Loucy (cell line): ENCODE measurements at regions not wholly inside any gene's neighbourhood (a gene's known extent, or its start where the extent isn't known, plus 50 kb on each side); places are given as distances from the start of the nearest gene placed in this dataset.
A peak's percentile ranks its signal among the peaks of the same experiment; 100 is the strongest.

Experiments
- H2AFZ ChIP-seq: fragments of 200-600 bp; sonication (generic); 2 replicates; pipeline ENCODE4 v1.6.0; 2016; ENCODE audit warnings: antibody characterized with exemption, mild to moderate bottlenecking, low read length, moderate library complexity
- H3F3A ChIP-seq: fragments of 200-600 bp; 2 replicates; pipeline ENCODE4 v1.6.0; 2016; ENCODE audit warnings: antibody characterized with exemption, low read depth, mild to moderate bottlenecking
- H3K27me3 ChIP-seq: fragments of 200-600 bp; sonication (generic); 2 replicates; pipeline ENCODE4 v1.6.1; 2014; ENCODE audit warnings: low read length, mild to moderate bottlenecking; ENCODE audit not compliant: insufficient read depth, poor library complexity, severe bottlenecking
- H3K36me3 ChIP-seq: fragments of 200-600 bp; sonication (generic); 2 replicates; pipeline ENCODE4 v1.6.1; 2016; ENCODE audit warnings: low read length; ENCODE audit not compliant: insufficient read depth
- H3K4me1 ChIP-seq: fragments of 200-600 bp; sonication (generic); 2 replicates; pipeline ENCODE4 v1.5.1; 2014; ENCODE audit warnings: low read length, mild to moderate bottlenecking; ENCODE audit not compliant: insufficient read depth, poor library complexity, severe bottlenecking
- H3K4me2 ChIP-seq: fragments of 200-600 bp; sonication (generic); 2 replicates; pipeline ENCODE4 v1.6.0; 2014; ENCODE audit warnings: antibody characterized with exemption, low read length, low read depth, mild to moderate bottlenecking; ENCODE audit not compliant: poor library complexity, severe bottlenecking
- H3K4me3 ChIP-seq: fragments of 200-600 bp; sonication (generic); 2 replicates; pipeline ENCODE4 v1.5.1; 2014; ENCODE audit warnings: low read length, mild to moderate bottlenecking, mixed read lengths; ENCODE audit not compliant: poor library complexity, severe bottlenecking
- H3K79me2 ChIP-seq: fragments of 200-600 bp; sonication (generic); 2 replicates; pipeline ENCODE4 v1.6.1; 2014; ENCODE audit warnings: low read length; ENCODE audit not compliant: insufficient read depth
- H3K9ac ChIP-seq: fragments of 200-600 bp; sonication (generic); 2 replicates; pipeline ENCODE4 v1.6.0; 2014; ENCODE audit warnings: mild to moderate bottlenecking, low read depth, low read length, moderate library complexity; ENCODE audit not compliant: poor library complexity, severe bottlenecking
- H3K9me2 ChIP-seq: fragments of 200-600 bp; sonication (generic); replicated peaks from 2 replicates; pipeline ENCODE4 v1.6.1; 2016; ENCODE audit warnings: low read depth, low read length, mixed read lengths
- H3K9me3 ChIP-seq: fragments of 200-600 bp; sonication (generic); 2 replicates; pipeline ENCODE4 v1.6.1; 2014; ENCODE audit warnings: mild to moderate bottlenecking, antibody characterized with exemption, low read length, low read depth; ENCODE audit not compliant: insufficient read depth
- H4K20me1 ChIP-seq: fragments of 200-600 bp; sonication (generic); 2 replicates; pipeline ENCODE4 v1.6.0; 2014; ENCODE audit warnings: antibody characterized with exemption, low read length, mild to moderate bottlenecking; ENCODE audit not compliant: insufficient read depth, poor library complexity, severe bottlenecking
- EZH2phosphoT487 ChIP-seq: fragments of 200-600 bp; IDR thresholded peaks from 2 replicates; pipeline ENCODE4 v1.6.1; 2018; ENCODE audit warnings: antibody characterized with exemption, mild to moderate bottlenecking, moderate library complexity, borderline replicate concordance
- TF ChIP-seq, protein P1 (sequence below): fragments of 200-600 bp; sonication (generic); conservative IDR thresholded peaks from 2 replicates; pipeline ENCODE4 v1.5.1; 2014; ENCODE audit warnings: mild to moderate bottlenecking, antibody characterized with exemption, low read length

DNA sequence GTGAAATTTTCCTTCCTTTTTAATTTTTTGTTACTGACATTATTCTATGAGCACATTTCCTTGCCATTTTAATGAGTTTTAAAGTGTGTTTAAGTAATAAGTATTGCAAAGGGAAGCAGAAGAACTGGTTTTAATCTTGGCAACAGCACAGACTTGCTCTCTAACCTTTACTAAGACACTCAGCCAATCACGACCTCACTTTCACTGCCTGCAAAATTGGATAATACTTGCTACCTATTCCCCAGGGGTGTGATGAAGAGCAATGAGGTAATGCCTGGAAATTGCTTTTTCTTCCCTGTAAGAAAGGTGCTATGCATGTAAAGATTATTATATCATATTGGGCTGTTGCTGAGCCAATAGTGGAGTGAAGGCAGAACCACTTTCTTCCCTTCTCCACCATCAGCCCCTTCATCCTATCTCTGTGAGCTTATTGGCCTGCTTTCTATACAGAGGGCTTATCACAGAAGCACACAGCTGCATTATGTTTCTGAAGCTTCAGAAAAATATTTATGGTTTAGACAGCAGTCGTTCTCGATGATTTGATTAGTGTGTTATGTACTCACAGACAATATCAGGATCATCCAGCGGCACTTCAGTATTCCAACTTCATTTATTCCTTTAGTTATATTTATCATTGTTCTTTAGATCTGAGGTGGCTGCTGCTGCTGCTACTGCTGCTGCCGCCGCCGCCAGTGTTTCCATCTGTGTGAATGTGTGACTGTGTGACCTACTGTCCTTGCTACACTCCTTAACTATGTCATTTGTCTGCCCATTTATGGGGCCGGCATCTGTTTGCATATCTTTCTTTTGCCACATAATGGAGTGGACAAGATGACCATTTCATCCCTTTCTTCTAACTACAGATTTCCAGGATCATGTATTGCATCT, 255.1 kb downstream of the C4orf33 start:
- Histone ChIP-seq H3F3A (no peaks in the 10 kb centered on the region), H3K4me2 (no peak overlapping the region), H3K9ac (no peak overlapping the region), H3K79me2 (no peaks in the 10 kb centered on the region), H2AFZ (no peak overlapping the region), H3K27me3 (no peaks in the 10 kb centered on the region), H3K4me1 (no peaks in the 10 kb centered on the region), H3K9me2 (no peaks in the 10 kb centered on the region), H3K4me3 (no peak overlapping the region), H4K20me1 (no peaks in the 10 kb centered on the region), H3K9me3 (no peaks in the 10 kb centered on the region), H3K36me3 (no peaks in the 10 kb centered on the region)
- TF ChIP-seq, protein P1, sequence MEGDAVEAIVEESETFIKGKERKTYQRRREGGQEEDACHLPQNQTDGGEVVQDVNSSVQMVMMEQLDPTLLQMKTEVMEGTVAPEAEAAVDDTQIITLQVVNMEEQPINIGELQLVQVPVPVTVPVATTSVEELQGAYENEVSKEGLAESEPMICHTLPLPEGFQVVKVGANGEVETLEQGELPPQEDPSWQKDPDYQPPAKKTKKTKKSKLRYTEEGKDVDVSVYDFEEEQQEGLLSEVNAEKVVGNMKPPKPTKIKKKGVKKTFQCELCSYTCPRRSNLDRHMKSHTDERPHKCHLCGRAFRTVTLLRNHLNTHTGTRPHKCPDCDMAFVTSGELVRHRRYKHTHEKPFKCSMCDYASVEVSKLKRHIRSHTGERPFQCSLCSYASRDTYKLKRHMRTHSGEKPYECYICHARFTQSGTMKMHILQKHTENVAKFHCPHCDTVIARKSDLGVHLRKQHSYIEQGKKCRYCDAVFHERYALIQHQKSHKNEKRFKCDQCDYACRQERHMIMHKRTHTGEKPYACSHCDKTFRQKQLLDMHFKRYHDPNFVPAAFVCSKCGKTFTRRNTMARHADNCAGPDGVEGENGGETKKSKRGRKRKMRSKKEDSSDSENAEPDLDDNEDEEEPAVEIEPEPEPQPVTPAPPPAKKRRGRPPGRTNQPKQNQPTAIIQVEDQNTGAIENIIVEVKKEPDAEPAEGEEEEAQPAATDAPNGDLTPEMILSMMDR, result no peak
- TF ChIP-seq EZH2phosphoT487, result no peak

DNA sequence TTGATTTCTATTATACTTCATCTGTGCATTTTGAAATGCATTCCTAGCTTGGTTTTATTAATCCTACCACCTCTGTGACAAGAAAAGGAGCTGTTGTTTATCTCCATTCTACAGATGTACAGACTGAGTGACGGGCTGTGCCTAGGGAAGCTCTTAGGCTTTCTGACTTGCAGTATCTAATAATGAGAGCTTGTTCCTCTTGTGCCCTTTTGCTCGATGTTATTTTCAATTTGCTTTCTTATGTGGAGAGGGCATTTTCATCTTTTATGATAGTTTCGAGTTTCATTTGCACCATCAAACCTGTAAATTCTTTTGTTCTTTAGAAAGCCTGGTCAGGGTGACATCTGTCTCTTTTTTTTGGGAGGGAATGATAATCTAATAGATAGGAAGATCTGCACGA, 256.5 kb downstream of the C4orf33 start:
- Histone ChIP-seq H3K4me3 (no peak overlapping the region), H3K4me1 (no peaks in the 10 kb centered on the region), H2AFZ (no peak overlapping the region), H3K9me3 (no peaks in the 10 kb centered on the region), H3K9ac (no peak overlapping the region), H3K36me3 (no peaks in the 10 kb centered on the region), H3K27me3 (no peaks in the 10 kb centered on the region), H4K20me1 (no peaks in the 10 kb centered on the region), H3K9me2 (no peaks in the 10 kb centered on the region), H3K4me2 (no peak overlapping the region), H3K79me2 (no peaks in the 10 kb centered on the region), H3F3A (no peaks in the 10 kb centered on the region)
- TF ChIP-seq EZH2phosphoT487, result no peak
- TF ChIP-seq, protein P1, result no peak

GRCh38 chr4:129353490-129353889, 257.5 kb downstream of the C4orf33 start:
- TF ChIP-seq EZH2phosphoT487, result no peak
- TF ChIP-seq, protein P1, result peak; percentile 16; the same call in 1 of the 2 replicates
- Histone ChIP-seq H2AFZ (peak overlapping the region; percentile 28; the same call in 1 of the 2 replicates), H3K4me2 (no peak overlapping the region)

More at GRCh38 chr4:129353490-129353889, 257.5 kb downstream of the C4orf33 start:
- no peaks in the 10 kb centered on the region for H3F3A ChIP-seq
- no peaks in the 10 kb centered on the region for H3K9me3 ChIP-seq
- no peak overlapping the region for H3K9ac ChIP-seq
- no peaks in the 10 kb centered on the region for H3K4me1 ChIP-seq
- no peaks in the 10 kb centered on the region for H3K79me2 ChIP-seq
- no peak overlapping the region for H3K4me3 ChIP-seq
- no peaks in the 10 kb centered on the region for H3K9me2 ChIP-seq
- no peaks in the 10 kb centered on the region for H3K27me3 ChIP-seq
- no peaks in the 10 kb centered on the region for H4K20me1 ChIP-seq
- no peaks in the 10 kb centered on the region for H3K36me3 ChIP-seq
